PFSK-1 (cell line): ENCODE measurements at regions not wholly inside any gene's neighbourhood (a gene's known extent, or its start where the extent isn't known, plus 50 kb on each side); places are given as distances from the start of the nearest gene placed in this dataset.

ENCODE experiments used
- FOXP2 ChIP-seq: optimal IDR thresholded peaks from 2 replicates; pipeline ENCODE3; 2011; ENCODE audit warnings: borderline replicate concordance, control low read depth, inconsistent platforms; ENCODE audit not compliant: insufficient read depth; ENCODE audit errors: extremely low read length, extremely low read depth
- POLR2AphosphoS5 ChIP-seq: IDR thresholded peaks from 2 replicates; pipeline ENCODE4 v1.6.1; 2012; ENCODE audit warnings: low read depth, mild to moderate bottlenecking, control low read depth, low read length, moderate library complexity
- SIN3A ChIP-seq: IDR thresholded peaks from 2 replicates; pipeline ENCODE4 v1.6.1; 2012; ENCODE audit warnings: mild to moderate bottlenecking, low read length, moderate library complexity, borderline replicate concordance; ENCODE audit not compliant: insufficient read depth
- TAF1 ChIP-seq: IDR thresholded peaks from 2 replicates; pipeline ENCODE4 v1.6.1; 2012; ENCODE audit warnings: low read length, control low read depth, borderline replicate concordance; ENCODE audit not compliant: insufficient read depth
- TF ChIP-seq, protein P1 (sequence below), 2 experiments: IDR thresholded peaks; 2 replicates each; pipeline versions ENCODE4 v1.6.1 to v1.8.0; 2011 to 2012; ENCODE audit warnings: low read depth in 2 of 2, low read length in 2 of 2, control low read depth in 1 of 2, inconsistent platforms in 1 of 2, mild to moderate bottlenecking in 1 of 2, moderate library complexity in 1 of 2; ENCODE audit not compliant: insufficient read depth in 1 of 2

DNA sequence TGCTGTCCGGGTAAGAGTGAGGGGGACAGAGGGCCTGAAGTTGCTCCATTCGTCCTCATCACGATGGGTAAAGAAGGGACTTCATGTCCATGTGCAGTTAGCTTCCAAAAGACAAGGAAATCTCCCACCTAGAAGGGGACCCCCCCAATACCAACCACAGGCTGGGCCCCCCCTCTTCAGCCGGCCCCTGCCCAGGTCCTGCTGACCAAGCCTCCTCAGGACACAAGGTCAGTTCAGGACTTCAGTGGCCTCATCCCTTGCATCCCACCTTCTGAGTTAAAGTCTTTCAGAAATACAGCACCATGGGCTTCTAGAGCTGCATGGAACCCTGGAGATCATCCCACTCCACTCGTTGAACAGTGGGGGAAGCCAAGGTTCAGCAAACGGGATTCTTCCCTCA, 115.4 kb upstream of the ERG start:
- TF ChIP-seq POLR2AphosphoS5 (no peak), TAF1 (no peak), FOXP2 (no peak)
- TF ChIP-seq, protein P1, sequence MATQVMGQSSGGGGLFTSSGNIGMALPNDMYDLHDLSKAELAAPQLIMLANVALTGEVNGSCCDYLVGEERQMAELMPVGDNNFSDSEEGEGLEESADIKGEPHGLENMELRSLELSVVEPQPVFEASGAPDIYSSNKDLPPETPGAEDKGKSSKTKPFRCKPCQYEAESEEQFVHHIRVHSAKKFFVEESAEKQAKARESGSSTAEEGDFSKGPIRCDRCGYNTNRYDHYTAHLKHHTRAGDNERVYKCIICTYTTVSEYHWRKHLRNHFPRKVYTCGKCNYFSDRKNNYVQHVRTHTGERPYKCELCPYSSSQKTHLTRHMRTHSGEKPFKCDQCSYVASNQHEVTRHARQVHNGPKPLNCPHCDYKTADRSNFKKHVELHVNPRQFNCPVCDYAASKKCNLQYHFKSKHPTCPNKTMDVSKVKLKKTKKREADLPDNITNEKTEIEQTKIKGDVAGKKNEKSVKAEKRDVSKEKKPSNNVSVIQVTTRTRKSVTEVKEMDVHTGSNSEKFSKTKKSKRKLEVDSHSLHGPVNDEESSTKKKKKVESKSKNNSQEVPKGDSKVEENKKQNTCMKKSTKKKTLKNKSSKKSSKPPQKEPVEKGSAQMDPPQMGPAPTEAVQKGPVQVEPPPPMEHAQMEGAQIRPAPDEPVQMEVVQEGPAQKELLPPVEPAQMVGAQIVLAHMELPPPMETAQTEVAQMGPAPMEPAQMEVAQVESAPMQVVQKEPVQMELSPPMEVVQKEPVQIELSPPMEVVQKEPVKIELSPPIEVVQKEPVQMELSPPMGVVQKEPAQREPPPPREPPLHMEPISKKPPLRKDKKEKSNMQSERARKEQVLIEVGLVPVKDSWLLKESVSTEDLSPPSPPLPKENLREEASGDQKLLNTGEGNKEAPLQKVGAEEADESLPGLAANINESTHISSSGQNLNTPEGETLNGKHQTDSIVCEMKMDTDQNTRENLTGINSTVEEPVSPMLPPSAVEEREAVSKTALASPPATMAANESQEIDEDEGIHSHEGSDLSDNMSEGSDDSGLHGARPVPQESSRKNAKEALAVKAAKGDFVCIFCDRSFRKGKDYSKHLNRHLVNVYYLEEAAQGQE (IDR thresholded peaks at IDR 0.05; ENCODE audit: insufficient read depth in 1 of 2, low read depth in 2 of 2, low read length in 2 of 2) = no peak

DNA sequence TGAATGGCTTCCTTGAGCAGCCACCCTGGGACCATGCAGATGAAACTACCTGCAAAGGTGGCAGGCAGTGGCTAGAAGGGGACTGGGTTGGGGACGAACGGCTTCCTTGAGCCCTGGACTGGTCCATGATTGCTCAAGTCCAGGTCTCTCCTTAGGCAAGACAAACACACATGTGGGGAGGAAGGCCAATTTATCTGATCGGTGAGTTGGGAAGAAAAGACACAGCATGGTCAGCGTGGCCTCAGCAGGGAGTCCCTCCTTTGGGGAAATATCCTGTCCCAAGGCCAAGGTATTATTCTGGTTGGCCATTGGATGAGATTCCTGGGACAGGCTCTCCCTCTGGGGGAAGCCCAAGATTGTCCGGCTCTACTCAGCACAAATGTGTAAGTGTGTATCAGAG, 116.3 kb upstream of the ERG start:
- no peak for TF ChIP-seq FOXP2
- no peak for TF ChIP-seq TAF1
- TF ChIP-seq POLR2AphosphoS5 = no peak
- TF ChIP-seq, protein P1 (IDR thresholded peaks at IDR 0.05; ENCODE audit: insufficient read depth in 1 of 2, low read depth in 2 of 2, low read length in 2 of 2) = no peak
- TF ChIP-seq SIN3A = no peak

DNA sequence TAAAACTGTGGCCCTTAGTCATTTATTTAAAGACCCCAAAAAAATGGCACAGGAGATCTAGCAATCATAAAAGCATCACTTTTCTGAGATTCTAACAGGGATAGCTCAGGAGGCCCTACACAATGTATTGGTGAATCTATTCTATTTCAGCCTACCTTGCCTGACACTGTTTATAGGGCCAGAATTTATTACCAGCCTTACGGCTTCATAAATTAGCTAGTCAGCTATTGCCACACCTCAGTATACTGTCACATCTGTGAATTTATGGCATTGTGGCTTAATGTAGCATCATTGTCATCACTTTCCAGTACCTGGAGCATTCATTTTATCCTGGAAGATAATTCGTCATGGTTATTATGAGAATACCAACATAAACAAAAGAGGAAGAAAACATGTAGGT, 121.2 kb upstream of the ERG start:
- TF ChIP-seq SIN3A = no peak
- no peak for TF ChIP-seq POLR2AphosphoS5
- TF ChIP-seq TAF1 = no peak
- TF ChIP-seq FOXP2 = no peak
- TF ChIP-seq, protein P1 (IDR thresholded peaks at IDR 0.05; ENCODE audit: insufficient read depth in 1 of 2, low read depth in 2 of 2, low read length in 2 of 2) = no peak

DNA sequence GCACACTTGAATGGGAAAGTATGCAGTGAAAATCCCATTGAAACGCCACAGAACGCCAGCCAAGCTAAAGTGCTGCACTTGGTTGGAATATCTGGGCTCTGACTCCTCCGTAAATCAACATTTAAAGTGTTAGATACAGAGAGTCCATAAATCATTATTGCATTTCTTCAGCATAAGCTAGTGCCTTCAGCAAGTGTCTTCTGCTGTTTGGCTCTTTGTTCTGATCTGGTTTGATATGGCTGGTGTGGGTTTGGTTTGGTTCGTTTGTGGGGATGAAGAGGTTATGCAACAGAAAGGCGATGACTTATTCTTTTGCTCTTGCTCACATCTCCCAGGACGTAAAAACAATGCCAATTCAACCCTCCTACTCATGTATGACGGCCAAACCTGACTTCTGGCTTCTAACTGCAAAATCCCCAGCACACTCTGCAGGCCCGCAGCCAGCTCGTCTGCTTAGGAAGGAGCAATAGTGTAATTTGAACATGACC, 121.8 kb upstream of the ERG start:
- TF ChIP-seq TAF1 = no peak
- no peak for TF ChIP-seq FOXP2
- no peak for TF ChIP-seq SIN3A
- no peak for TF ChIP-seq POLR2AphosphoS5
- TF ChIP-seq, protein P1 (IDR thresholded peaks at IDR 0.05; ENCODE audit: insufficient read depth in 1 of 2, low read depth in 2 of 2, low read length in 2 of 2) = no peak

DNA sequence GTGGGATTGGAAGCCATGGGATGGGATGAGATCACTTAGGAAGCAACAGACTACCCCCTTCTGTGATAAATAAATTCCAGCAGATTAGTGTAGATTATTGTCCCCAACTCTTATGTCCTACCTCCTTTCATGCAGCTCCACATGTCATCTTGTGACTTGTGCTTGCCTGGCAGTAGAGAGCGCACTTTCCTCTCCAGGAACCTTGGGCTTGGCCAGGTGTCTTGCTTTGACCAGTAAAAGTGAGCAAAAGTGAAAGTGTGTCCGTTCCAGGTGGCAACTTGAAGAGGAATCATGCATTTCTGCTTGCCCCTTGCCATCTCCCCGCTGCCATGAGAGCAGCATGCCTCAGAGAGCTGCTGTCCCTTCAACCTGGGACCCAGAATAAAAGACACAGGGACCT, 122.9 kb upstream of the ERG start:
- TF ChIP-seq, protein P1 (IDR thresholded peaks at IDR 0.05; ENCODE audit: insufficient read depth in 1 of 2, low read depth in 2 of 2, low read length in 2 of 2) = no peak
- TF ChIP-seq FOXP2 = no peak
- no peak for TF ChIP-seq SIN3A
- no peak for TF ChIP-seq TAF1
- TF ChIP-seq POLR2AphosphoS5 = no peak
